Stomach (tissue), 4 donors: ENCODE measurements at regions not wholly inside any gene's neighbourhood (a gene's known extent, or its start where the extent isn't known, plus 50 kb on each side); places are given as distances from the start of the nearest gene placed in this dataset.

Source experiments
- EP300 ChIP-seq: sonication (generic); formaldehyde crosslinking; IDR thresholded peaks from one replicate; pipeline ENCODE4 v1.6.1; 2017; ENCODE audit warnings: antibody characterized with exemption
- POLR2A ChIP-seq, 4 donors: fragments of 450-650 bp; IDR thresholded peaks; one replicate each; pipeline ENCODE4 v1.6.1; 2016; ENCODE audit warnings: antibody characterized with exemption in 4 of 4, control low read depth in 2 of 4, mild to moderate bottlenecking in 1 of 4, moderate library complexity in 1 of 4
- POLR2AphosphoS5 ChIP-seq, 3 donors: sonication (generic); formaldehyde crosslinking; IDR thresholded peaks; one replicate each; pipeline ENCODE4 v1.6.1; 2016; ENCODE audit warnings: antibody characterized with exemption in 3 of 3
- TF ChIP-seq, protein P1 (sequence below), 7 experiments: fragments of 450-650 bp in 4 of 7; fragments of 200-600 bp in 3 of 7; sonication (generic) in 3 of 7; IDR thresholded peaks; one replicate each; pipeline ENCODE4 v1.5.1; 2016 to 2019; ENCODE audit warnings: antibody characterized with exemption in 7 of 7, control low read depth in 2 of 7, mild to moderate bottlenecking in 1 of 7

DNA sequence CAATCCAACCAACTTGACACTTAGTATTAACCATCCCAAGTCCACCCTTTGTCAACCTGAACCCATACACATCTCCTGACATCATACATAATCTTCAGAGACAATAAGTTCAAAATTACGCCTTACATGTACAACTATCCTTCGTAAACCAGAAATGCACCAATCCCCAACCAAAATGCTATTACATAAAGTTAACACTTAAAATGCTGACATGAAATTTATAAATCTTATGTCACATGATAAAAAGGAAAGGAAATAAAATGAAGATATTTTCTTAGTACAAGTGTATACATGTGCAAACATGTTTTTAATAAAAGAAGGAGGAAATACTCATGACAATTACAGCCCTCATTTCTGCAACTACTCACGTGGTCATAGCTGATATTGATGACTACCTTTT, 95.0 kb downstream of the FCRL5 start:
- TF ChIP-seq, protein P1, sequence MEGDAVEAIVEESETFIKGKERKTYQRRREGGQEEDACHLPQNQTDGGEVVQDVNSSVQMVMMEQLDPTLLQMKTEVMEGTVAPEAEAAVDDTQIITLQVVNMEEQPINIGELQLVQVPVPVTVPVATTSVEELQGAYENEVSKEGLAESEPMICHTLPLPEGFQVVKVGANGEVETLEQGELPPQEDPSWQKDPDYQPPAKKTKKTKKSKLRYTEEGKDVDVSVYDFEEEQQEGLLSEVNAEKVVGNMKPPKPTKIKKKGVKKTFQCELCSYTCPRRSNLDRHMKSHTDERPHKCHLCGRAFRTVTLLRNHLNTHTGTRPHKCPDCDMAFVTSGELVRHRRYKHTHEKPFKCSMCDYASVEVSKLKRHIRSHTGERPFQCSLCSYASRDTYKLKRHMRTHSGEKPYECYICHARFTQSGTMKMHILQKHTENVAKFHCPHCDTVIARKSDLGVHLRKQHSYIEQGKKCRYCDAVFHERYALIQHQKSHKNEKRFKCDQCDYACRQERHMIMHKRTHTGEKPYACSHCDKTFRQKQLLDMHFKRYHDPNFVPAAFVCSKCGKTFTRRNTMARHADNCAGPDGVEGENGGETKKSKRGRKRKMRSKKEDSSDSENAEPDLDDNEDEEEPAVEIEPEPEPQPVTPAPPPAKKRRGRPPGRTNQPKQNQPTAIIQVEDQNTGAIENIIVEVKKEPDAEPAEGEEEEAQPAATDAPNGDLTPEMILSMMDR (IDR thresholded peaks at IDR 0.05), result no peak
- no peak for TF ChIP-seq EP300
- TF ChIP-seq POLR2A (IDR thresholded peaks at IDR 0.05), result no peak
- TF ChIP-seq POLR2AphosphoS5 (IDR thresholded peaks at IDR 0.05), result no peak
